ENCODE measurements at regions not wholly inside any gene's neighbourhood (a gene's known extent, or its start where the extent isn't known, plus 50 kb on each side); places are given as distances from the start of the nearest gene placed in this dataset.

DNA sequence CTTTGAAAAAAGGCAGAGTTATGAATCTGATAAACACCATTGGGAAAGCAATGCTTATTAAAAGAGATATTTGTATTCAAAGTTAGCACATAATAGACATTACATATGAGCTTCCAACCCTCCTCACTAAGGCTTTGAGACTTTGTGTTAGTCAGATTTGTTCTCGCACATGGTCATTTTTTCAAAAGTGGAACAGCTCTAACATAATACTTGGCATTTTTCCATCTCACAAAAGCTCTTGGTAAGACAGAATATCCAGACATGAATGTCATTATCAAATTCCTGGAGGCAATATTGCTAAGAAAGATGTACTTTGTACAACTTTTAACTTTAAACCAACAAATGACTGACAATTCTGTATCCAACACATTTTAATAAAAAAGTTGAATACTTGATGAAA lies 292.4 kb upstream of the SMIM30 start:
- TF ChIP-seq, protein P1, sequence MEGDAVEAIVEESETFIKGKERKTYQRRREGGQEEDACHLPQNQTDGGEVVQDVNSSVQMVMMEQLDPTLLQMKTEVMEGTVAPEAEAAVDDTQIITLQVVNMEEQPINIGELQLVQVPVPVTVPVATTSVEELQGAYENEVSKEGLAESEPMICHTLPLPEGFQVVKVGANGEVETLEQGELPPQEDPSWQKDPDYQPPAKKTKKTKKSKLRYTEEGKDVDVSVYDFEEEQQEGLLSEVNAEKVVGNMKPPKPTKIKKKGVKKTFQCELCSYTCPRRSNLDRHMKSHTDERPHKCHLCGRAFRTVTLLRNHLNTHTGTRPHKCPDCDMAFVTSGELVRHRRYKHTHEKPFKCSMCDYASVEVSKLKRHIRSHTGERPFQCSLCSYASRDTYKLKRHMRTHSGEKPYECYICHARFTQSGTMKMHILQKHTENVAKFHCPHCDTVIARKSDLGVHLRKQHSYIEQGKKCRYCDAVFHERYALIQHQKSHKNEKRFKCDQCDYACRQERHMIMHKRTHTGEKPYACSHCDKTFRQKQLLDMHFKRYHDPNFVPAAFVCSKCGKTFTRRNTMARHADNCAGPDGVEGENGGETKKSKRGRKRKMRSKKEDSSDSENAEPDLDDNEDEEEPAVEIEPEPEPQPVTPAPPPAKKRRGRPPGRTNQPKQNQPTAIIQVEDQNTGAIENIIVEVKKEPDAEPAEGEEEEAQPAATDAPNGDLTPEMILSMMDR (IDR thresholded peaks at IDR 0.05) = no peak
- no peak for TF ChIP-seq EP300 (IDR thresholded peaks at IDR 0.05)

All from suprapubic skin (tissue), 3 donors.